Testis (tissue), 2 donors: ENCODE measurements at regions not wholly inside any gene's neighbourhood (a gene's known extent, or its start where the extent isn't known, plus 50 kb on each side); places are given as distances from the start of the nearest gene placed in this dataset.

Experiments
- CTCF ChIP-seq, 3 experiments: fragments of 450-650 bp in 2 of 3; fragments of 200-600 bp in 1 of 3; sonication (generic) in 1 of 3; IDR thresholded peaks; one replicate each; pipeline ENCODE4 v1.5.1; 2016 to 2019; ENCODE audit warnings: antibody characterized with exemption in 3 of 3, mild to moderate bottlenecking in 2 of 3, moderate library complexity in 1 of 3
- POLR2A ChIP-seq: fragments of 450-650 bp; IDR thresholded peaks from one replicate; pipeline ENCODE4 v1.6.1; 2017; ENCODE audit warnings: antibody characterized with exemption, mild to moderate bottlenecking, moderate library complexity

- no peak for TF ChIP-seq CTCF (IDR thresholded peaks at IDR 0.05)
- no peak for TF ChIP-seq POLR2A
These were observed 76.3 kb upstream of the RTL1 start for GRCh38 chr14:100979780-100980179.
